HG03097 (cell line): ENCODE measurements at regions not wholly inside any gene's neighbourhood (a gene's known extent, or its start where the extent isn't known, plus 50 kb on each side); places are given as distances from the start of the nearest gene placed in this dataset.

Experiments
- ATAC-seq: cut with Tn5 transposase; IDR thresholded peaks from one replicate; pipeline ENCODE4 v1.9.1; 2021; ENCODE audit not compliant: unreplicated experiment, low FRiP score

GRCh38 chr6:154885214-154885613 is 109.9 kb upstream of the TIAM2 start:
- ATAC-seq: no peak

GRCh38 chr6:154886016-154886415 is 109.1 kb upstream of the TIAM2 start:
- ATAC-seq: no peak

GRCh38 chr6:154886471-154886870 is 108.6 kb upstream of the TIAM2 start:
- no peak for ATAC-seq

GRCh38 chr6:154887051-154887450 is 108.1 kb upstream of the TIAM2 start:
- no peak for ATAC-seq

- no peak for ATAC-seq
Observed at GRCh38 chr6:154888421-154889295, 106.5 kb upstream of the TIAM2 start.

GRCh38 chr6:154890874-154891273 is 104.2 kb upstream of the TIAM2 start:
- no peak for ATAC-seq

- no peak for ATAC-seq
Observed at GRCh38 chr6:154891901-154892300, 103.2 kb upstream of the TIAM2 start.

- no peak for ATAC-seq
Observed at GRCh38 chr6:154893917-154894316, 101.2 kb upstream of the TIAM2 start.

GRCh38 chr6:154894902-154895301 is 100.2 kb upstream of the TIAM2 start:
- no peak for ATAC-seq

GRCh38 chr6:154895841-154896240 is 99.3 kb upstream of the TIAM2 start:
- ATAC-seq: no peak

GRCh38 chr6:154898821-154899220 is 96.3 kb upstream of the TIAM2 start:
- ATAC-seq: no peak

- no peak for ATAC-seq
Observed at GRCh38 chr6:154899824-154900463, 95.2 kb upstream of the TIAM2 start.

GRCh38 chr6:154901876-154902552 is 93.1 kb upstream of the TIAM2 start:
- ATAC-seq: no peak

- no peak for ATAC-seq
Observed at GRCh38 chr6:154907291-154907690, 87.8 kb upstream of the TIAM2 start.

- no peak for ATAC-seq
Observed at GRCh38 chr6:154908723-154909122, 86.4 kb upstream of the TIAM2 start.

- ATAC-seq: no peak
Observed at GRCh38 chr6:154909311-154909710, 85.8 kb upstream of the TIAM2 start.

GRCh38 chr6:154909821-154910220 is 85.3 kb upstream of the TIAM2 start:
- ATAC-seq: no peak

GRCh38 chr6:154914288-154914687 is 80.8 kb upstream of the TIAM2 start:
- no peak for ATAC-seq

- ATAC-seq: no peak
Observed at GRCh38 chr6:154916857-154917256, 78.3 kb upstream of the TIAM2 start.

- ATAC-seq: no peak
Observed at GRCh38 chr6:154917941-154918340, 77.2 kb upstream of the TIAM2 start.

- ATAC-seq: no peak
Observed at GRCh38 chr6:154919806-154920205, 75.3 kb upstream of the TIAM2 start.
